ENCODE measurements at regions not wholly inside any gene's neighbourhood (a gene's known extent, or its start where the extent isn't known, plus 50 kb on each side); places are given as distances from the start of the nearest gene placed in this dataset.

GRCh38 chr3:176310641-176311040 is 886.6 kb downstream of the TBL1XR1 start (continued):
- TF ChIP-seq IRF3 (IDR thresholded peaks at IDR 0.05; ENCODE audit: low read depth, low read length) (no peak), NRF1 (IDR thresholded peaks at IDR 0.05; ENCODE audit: low read depth, low read length) (no peak), RCOR1 (IDR thresholded peaks at IDR 0.05; ENCODE audit: low read length) (no peak), USF2 (IDR thresholded peaks at IDR 0.05; ENCODE audit: borderline replicate concordance, low read depth, low read length) (no peak), SMC3 (IDR thresholded peaks at IDR 0.05; ENCODE audit: low read depth, low read length) (no peak)

GRCh38 chr3:176302271-176302670 is 895.0 kb downstream of the TBL1XR1 start:
- no peak for TF ChIP-seq PBX3 (IDR thresholded peaks at IDR 0.05)
- TF ChIP-seq SIN3A (IDR thresholded peaks at IDR 0.05; ENCODE audit: borderline replicate concordance, low read depth, low read length), result no peak
- no peak for TF ChIP-seq GATA2 (CRISPR knock-in tag; IDR thresholded peaks at IDR 0.05)
- no peak for TF ChIP-seq REST (IDR thresholded peaks at IDR 0.05; ENCODE audit: low read depth, low read length)
- TF ChIP-seq GABPA (IDR thresholded peaks at IDR 0.05; ENCODE audit: low read depth), result no peak
- no peak overlapping the region for H3K4me3 ChIP-seq (ENCODE audit: low read depth in 2 of 2, low read length in 1 of 2)
- no peaks in the 10 kb centered on the region for H3K36me3 ChIP-seq (replicated peaks in 1 of 2; ENCODE audit: control insufficient read depth in 1 of 2, insufficient read depth in 2 of 2, low read length in 1 of 2)
- H3K79me2 ChIP-seq (ENCODE audit: insufficient read depth), result no peaks in the 10 kb centered on the region
- H3F3A ChIP-seq (replicated peaks; ENCODE audit: insufficient read depth), result no peaks in the 10 kb centered on the region
- H4K20me1 ChIP-seq (ENCODE audit: insufficient read depth), result no peaks in the 10 kb centered on the region
- H3K9ac ChIP-seq, result no peak overlapping the region
- no peaks in the 10 kb centered on the region for H3K27me3 ChIP-seq (ENCODE audit: insufficient read depth)
- 57% methylated on average over 2 of the region's 2 CpGs for WGBS (ENCODE audit: low lambda C conversion rate)
- no peak for DNase-seq
- no peaks in the 10 kb centered on the region for H3K4me1 ChIP-seq (ENCODE audit: control insufficient read depth in 1 of 2, insufficient read depth in 2 of 2, low read depth in 1 of 2, low read length in 1 of 2)
- POLR2A ChIA-PET, result no interaction called here
- no peaks in the 10 kb centered on the region for H3K9me2 ChIP-seq
- CTCF ChIA-PET, result no interaction called here
- H3K27ac ChIP-seq (ENCODE audit: low read depth in 2 of 2, low read length in 1 of 2), result no peak overlapping the region
- no peak overlapping the region for H3K4me2 ChIP-seq
- H3K9me3 ChIP-seq, result no peaks in the 10 kb centered on the region
- no peak overlapping the region for H2AFZ ChIP-seq (ENCODE audit: low read depth)

Measured in SK-N-SH (cell line).